Glutamatergic neuron (in vitro differentiated cells): ENCODE measurements at regions not wholly inside any gene's neighbourhood (a gene's known extent, or its start where the extent isn't known, plus 50 kb on each side); places are given as distances from the start of the nearest gene placed in this dataset.

Experiments used
- DNase-seq: peaks from one replicate; pipeline ENCODE4 v3.0.0; 2022
- H3K27ac Mint-ChIP-seq: one replicate; pipeline ENCODE4 v1.8.0; 2020; ENCODE audit warnings: mild to moderate bottlenecking, mixed read lengths, inconsistent platforms; ENCODE audit not compliant: unreplicated experiment
- H3K27me3 Mint-ChIP-seq: one replicate; pipeline ENCODE4 v1.8.0; 2020; ENCODE audit warnings: mild to moderate bottlenecking, moderate library complexity, mixed read lengths, inconsistent platforms; ENCODE audit not compliant: unreplicated experiment
- H3K36me3 Mint-ChIP-seq: one replicate; pipeline ENCODE4 v1.8.0; 2020; ENCODE audit warnings: mild to moderate bottlenecking, mixed read lengths, inconsistent platforms; ENCODE audit not compliant: unreplicated experiment
- H3K4me1 Mint-ChIP-seq: one replicate; pipeline ENCODE4 v1.8.0; 2020; ENCODE audit warnings: mild to moderate bottlenecking, low read depth, mixed read lengths, inconsistent platforms; ENCODE audit not compliant: unreplicated experiment
- H3K4me3 Mint-ChIP-seq: one replicate; pipeline ENCODE4 v1.8.0; 2020; ENCODE audit warnings: mild to moderate bottlenecking, mixed read lengths, inconsistent platforms; ENCODE audit not compliant: unreplicated experiment
- H3K9me3 Mint-ChIP-seq: one replicate; pipeline ENCODE4 v1.8.0; 2020; ENCODE audit warnings: mild to moderate bottlenecking, moderate library complexity, mixed read lengths, inconsistent platforms; ENCODE audit not compliant: unreplicated experiment
- CTCF ChIP-seq: fragments of 200-600 bp; sonication (generic); IDR thresholded peaks from one replicate; pipeline ENCODE4 v1.5.0; 2021; ENCODE audit not compliant: partially characterized antibody, unreplicated experiment

- peaks cover 10% of the 10 kb centered on the region for H3K9me3 Mint-ChIP-seq
- no peak overlapping the region for H3K27ac Mint-ChIP-seq
- no peak overlapping the region for H3K4me3 Mint-ChIP-seq
- peaks cover 6% of the 10 kb centered on the region for H3K27me3 Mint-ChIP-seq
- TF ChIP-seq CTCF: no peak
- peaks cover 5% of the 10 kb centered on the region for H3K36me3 Mint-ChIP-seq
- no peaks in the 10 kb centered on the region for H3K4me1 Mint-ChIP-seq
- no peak for DNase-seq
Observed at GRCh38 chr22:49164773-49165320, 662.8 kb downstream of the BRD1 start.

- TF ChIP-seq CTCF: no peak
- no peak overlapping the region for H3K4me3 Mint-ChIP-seq
- peaks cover 11% of the 10 kb centered on the region for H3K9me3 Mint-ChIP-seq
- H3K27me3 Mint-ChIP-seq: peaks cover 6% of the 10 kb centered on the region
- no peaks in the 10 kb centered on the region for H3K4me1 Mint-ChIP-seq
- H3K27ac Mint-ChIP-seq: no peak overlapping the region
- no peak for DNase-seq
- peaks cover 5% of the 10 kb centered on the region for H3K36me3 Mint-ChIP-seq
Observed at GRCh38 chr22:49163960-49164690, 663.5 kb downstream of the BRD1 start.

GRCh38 chr22:49163258-49163959 is 664.3 kb downstream of the BRD1 start:
- DNase-seq: no peak
- Mint-ChIP-seq H3K27ac (no peak overlapping the region), H3K36me3 (peaks cover 5% of the 10 kb centered on the region), H3K4me3 (no peak overlapping the region), H3K4me1 (no peaks in the 10 kb centered on the region), H3K9me3 (peaks cover 11% of the 10 kb centered on the region), H3K27me3 (peaks cover 6% of the 10 kb centered on the region)
- TF ChIP-seq CTCF: no peak

- H3K4me1 Mint-ChIP-seq: no peaks in the 10 kb centered on the region
- H3K27me3 Mint-ChIP-seq: peaks cover 6% of the 10 kb centered on the region
- H3K27ac Mint-ChIP-seq: no peak overlapping the region
- H3K4me3 Mint-ChIP-seq: no peak overlapping the region
- no peak for TF ChIP-seq CTCF
- DNase-seq: no peak
- peaks cover 5% of the 10 kb centered on the region for H3K36me3 Mint-ChIP-seq
- peaks cover 15% of the 10 kb centered on the region for H3K9me3 Mint-ChIP-seq
Observed at GRCh38 chr22:49162841-49163240, 664.8 kb downstream of the BRD1 start.
